H1 (cell line): ENCODE measurements at regions not wholly inside any gene's neighbourhood (a gene's known extent, or its start where the extent isn't known, plus 50 kb on each side); places are given as distances from the start of the nearest gene placed in this dataset.
"Not testable (repeated sequence)": the region's sequence is repeated elsewhere in the genome, so short reads cannot be mapped to it uniquely, and the experiment has no call there.

Source experiments
- CTCF ChIA-PET: fragments of 300-600 bp; sonication (Branson Sonifier 250); formaldehyde crosslinking; loops from one replicate; lab custom pipeline; 2021; ENCODE audit not compliant: partially characterized antibody; lab: Charles Lee
- POLR2A ChIA-PET: fragments of 300-600 bp; sonication (Branson Sonifier 250); formaldehyde crosslinking; loops from one replicate; lab custom pipeline; 2021; ENCODE audit warnings: inconsistent platforms; ENCODE audit not compliant: partially characterized antibody; lab: Charles Lee
- DNase-seq, 2 experiments: peaks; one replicate each; pipeline versions ENCODE4 v3.0.0 to v3.0.0-alpha.2; 2010 to 2022; ENCODE audit warnings: low spot score in 2 of 2, low read depth in 1 of 2, mixed read lengths in 1 of 2
- FAIRE-seq: peaks from 2 replicates; lab custom pipeline; 2011; peaks lifted over from hg19 to GRCh38; lab: Jason Lieb, UNC
- H2AFZ ChIP-seq: 2 replicates; pipeline ENCODE4 v1.8.1; 2012; ENCODE audit warnings: low read length, inconsistent platforms
- H2AK5ac ChIP-seq: 2 replicates; pipeline ENCODE4 v1.6.1; 2013; ENCODE audit warnings: low read depth, low read length
- H2BK120ac ChIP-seq: replicated peaks from 2 replicates; pipeline ENCODE3; 2013; ENCODE audit warnings: low read depth, low read length, inconsistent platforms
- H2BK12ac ChIP-seq: 2 replicates; pipeline ENCODE4 v1.6.1; 2013; ENCODE audit warnings: low read depth, low read length
- H2BK15ac ChIP-seq: 2 replicates; pipeline ENCODE4 v1.6.1; 2013; ENCODE audit warnings: low read length
- H2BK20ac ChIP-seq: 2 replicates; pipeline ENCODE4 v1.6.1; 2013; ENCODE audit warnings: low read length
- H2BK5ac ChIP-seq: 2 replicates; pipeline ENCODE4 v1.6.1; 2013; ENCODE audit warnings: low read depth, low read length
- H3K14ac ChIP-seq: 2 replicates; pipeline ENCODE4 v1.6.1; 2013; ENCODE audit warnings: inconsistent platforms; ENCODE audit not compliant: insufficient read length
- H3K18ac ChIP-seq: 2 replicates; pipeline ENCODE4 v1.6.1; 2013; ENCODE audit warnings: low read length; ENCODE audit errors: extremely low read depth
- H3K23ac ChIP-seq: 2 replicates; pipeline ENCODE4 v1.6.1; 2013; ENCODE audit warnings: inconsistent platforms; ENCODE audit not compliant: insufficient read length
- H3K23me2 ChIP-seq: 2 replicates; pipeline ENCODE4 v1.6.1; 2013; ENCODE audit warnings: low read depth, low read length
- H3K27ac ChIP-seq: 2 replicates; pipeline ENCODE4 v1.6.1; 2011; ENCODE audit warnings: low read depth, low read length, inconsistent platforms
- H3K27me3 ChIP-seq, 4 experiments: replicated peaks in 1 of 4; 1 replicate in 1 of 4; 2 replicates in 3 of 4; pipeline versions ENCODE4 v1.6.1 to v1.8.1; 2011 to 2013; ENCODE audit warnings: low read length in 3 of 4, mild to moderate bottlenecking in 3 of 4, inconsistent platforms in 2 of 4, mixed read lengths in 2 of 4, moderate library complexity in 1 of 4; ENCODE audit not compliant: control insufficient read depth in 3 of 4, insufficient read depth in 3 of 4; ENCODE audit errors: extremely low read depth in 1 of 4
- H3K36me3 ChIP-seq, 4 experiments: 2 replicates each; pipeline versions ENCODE4 v1.6.1 to v1.8.1; 2011 to 2013; ENCODE audit warnings: mild to moderate bottlenecking in 4 of 4, low read length in 3 of 4, moderate library complexity in 2 of 4, control low read depth in 1 of 4, inconsistent platforms in 1 of 4; ENCODE audit not compliant: insufficient read depth in 4 of 4, control insufficient read depth in 2 of 4
- H3K4ac ChIP-seq: replicated peaks from 2 replicates; pipeline ENCODE3; 2013; ENCODE audit warnings: low read length, low read depth, mixed read lengths, inconsistent platforms; ENCODE audit not compliant: insufficient read length
- H3K4me1 ChIP-seq, 4 experiments: replicated peaks in 1 of 4; 1 replicate in 1 of 4; 2 replicates in 3 of 4; pipeline versions ENCODE4 v1.6.1 to v1.8.1; 2011 to 2013; ENCODE audit warnings: low read length in 3 of 4, inconsistent platforms in 2 of 4, mixed read lengths in 1 of 4; ENCODE audit not compliant: insufficient read depth in 4 of 4, control insufficient read depth in 3 of 4
- H3K4me2 ChIP-seq, 2 experiments: 2 replicates each; pipeline versions ENCODE4 v1.6.1 to v1.8.1; 2011 to 2013; ENCODE audit warnings: low read depth in 2 of 2, low read length in 2 of 2, control low read depth in 1 of 2, inconsistent platforms in 1 of 2, mild to moderate bottlenecking in 1 of 2; ENCODE audit not compliant: insufficient read depth in 1 of 2
- H3K4me3 ChIP-seq, 4 experiments: fragments of 200-600, 300-600 bp in 1 of 4; sonication (generic), shearing (Covaris generic), sonication (Bioruptor Twin) in 1 of 4; 2 replicates each; pipeline versions ENCODE4 v1.5.1 to v1.8.1; 2011 to 2016; ENCODE audit warnings: low read length in 4 of 4, low read depth in 3 of 4, control low read depth in 2 of 4, inconsistent platforms in 2 of 4, mild to moderate bottlenecking in 2 of 4, mixed read lengths in 1 of 4, moderate library complexity in 1 of 4; ENCODE audit not compliant: insufficient read depth in 2 of 4; ENCODE audit errors: extremely low read depth in 1 of 4
- H3K56ac ChIP-seq: replicated peaks from 2 replicates; pipeline ENCODE3; 2013; ENCODE audit warnings: low read depth, mild to moderate bottlenecking, mixed read lengths, low read length, inconsistent platforms; ENCODE audit not compliant: insufficient read length
- H3K79me1 ChIP-seq: 2 replicates; pipeline ENCODE4 v1.6.1; 2013; ENCODE audit warnings: low read depth, low read length, control low read depth
- H3K79me2 ChIP-seq, 2 experiments: 2 replicates each; pipeline versions ENCODE4 v1.6.1 to v1.8.1; 2012 to 2013; ENCODE audit warnings: low read length in 2 of 2, mild to moderate bottlenecking in 2 of 2, inconsistent platforms in 1 of 2; ENCODE audit not compliant: insufficient read depth in 2 of 2, control insufficient read depth in 1 of 2
- H3K9ac ChIP-seq, 4 experiments: replicated peaks in 1 of 4; 1 replicate in 1 of 4; 2 replicates in 3 of 4; pipeline versions ENCODE4 v1.6.1 to v1.8.1; 2011 to 2013; ENCODE audit warnings: low read depth in 3 of 4, low read length in 3 of 4, control low read depth in 2 of 4, mild to moderate bottlenecking in 2 of 4, moderate library complexity in 2 of 4, inconsistent platforms in 1 of 4; ENCODE audit errors: extremely low read depth in 1 of 4
- H3K9me3 ChIP-seq, 2 experiments: 2 replicates each; pipeline versions ENCODE4 v1.6.1 to v1.8.1; 2012 to 2013; ENCODE audit warnings: mild to moderate bottlenecking in 2 of 2, moderate library complexity in 2 of 2, control low read depth in 1 of 2, inconsistent platforms in 1 of 2, low read depth in 1 of 2, low read length in 1 of 2, mixed read lengths in 1 of 2; ENCODE audit not compliant: insufficient read depth in 2 of 2
- H4K20me1 ChIP-seq, 2 experiments: replicated peaks in 1 of 2; 2 replicates each; pipeline versions ENCODE3 to v1.8.1; 2011 to 2013; ENCODE audit warnings: inconsistent platforms in 2 of 2, low read length in 2 of 2, mild to moderate bottlenecking in 1 of 2; ENCODE audit not compliant: insufficient read depth in 2 of 2, control insufficient read depth in 1 of 2
- H4K5ac ChIP-seq: 2 replicates; pipeline ENCODE4 v1.6.1; 2013; ENCODE audit warnings: low read length, low read depth, mixed read lengths, inconsistent platforms; ENCODE audit not compliant: insufficient read length
- H4K8ac ChIP-seq: 2 replicates; pipeline ENCODE4 v1.8.0; 2013; ENCODE audit warnings: mild to moderate bottlenecking, moderate library complexity, low read length, inconsistent platforms; ENCODE audit not compliant: insufficient read depth; ENCODE audit errors: extremely low read depth
- H4K91ac ChIP-seq: replicated peaks from 2 replicates; pipeline ENCODE3; 2013; ENCODE audit warnings: low read length, mixed read lengths, inconsistent platforms; ENCODE audit not compliant: insufficient read length
- WGBS, 2 experiments: shearing (Covaris generic) in 1 of 2; methylation state at CpG; one replicate each; pipeline versions ENCODE4 v1.1.6 to v1.1.7; 2013 to 2015; ENCODE audit warnings: low lambda C conversion rate in 2 of 2, mixed read lengths in 2 of 2, inconsistent platforms in 1 of 2, low coverage in 1 of 2, missing lambda C conversion rate in 1 of 2; ENCODE audit not compliant: insufficient replicate concordance in 2 of 2, insufficient coverage in 1 of 2, insufficient read length in 1 of 2; ENCODE audit errors: extremely low coverage in 1 of 2, missing lambda C conversion rate in 1 of 2; 5-methylcytosine and 5-hydroxymethylcytosine counted together

- H2BK120ac ChIP-seq, H3K4me1 ChIP-seq, CTCF ChIA-PET, H4K20me1 ChIP-seq, H3K9me3 ChIP-seq, H3K79me1 ChIP-seq, H2AFZ ChIP-seq, DNase-seq, H3K9ac ChIP-seq, H2BK5ac ChIP-seq, H3K79me2 ChIP-seq, H3K36me3 ChIP-seq, H3K23me2 ChIP-seq, H3K23ac ChIP-seq, H3K27me3 ChIP-seq, H2BK12ac ChIP-seq, H2BK20ac ChIP-seq, H2BK15ac ChIP-seq, H4K91ac ChIP-seq, H3K18ac ChIP-seq, H2AK5ac ChIP-seq, H4K5ac ChIP-seq, H3K4ac ChIP-seq, H3K4me3 ChIP-seq, H3K14ac ChIP-seq, FAIRE-seq, H4K8ac ChIP-seq, H3K27ac ChIP-seq, H3K4me2 ChIP-seq, H3K56ac ChIP-seq, POLR2A ChIA-PET: not testable (repeated sequence)
- WGBS, 2 experiments = 96% methylated on average over 32 of the region's 32 CpGs; no CpG with 5 or more reads in 1 of the 2 experiments
Measured at GRCh38 chr16:58790816-58791557, 56.9 kb upstream of the GOT2 start.
